ENCODE measurements at regions not wholly inside any gene's neighbourhood (a gene's known extent, or its start where the extent isn't known, plus 50 kb on each side); places are given as distances from the start of the nearest gene placed in this dataset.

DNA sequence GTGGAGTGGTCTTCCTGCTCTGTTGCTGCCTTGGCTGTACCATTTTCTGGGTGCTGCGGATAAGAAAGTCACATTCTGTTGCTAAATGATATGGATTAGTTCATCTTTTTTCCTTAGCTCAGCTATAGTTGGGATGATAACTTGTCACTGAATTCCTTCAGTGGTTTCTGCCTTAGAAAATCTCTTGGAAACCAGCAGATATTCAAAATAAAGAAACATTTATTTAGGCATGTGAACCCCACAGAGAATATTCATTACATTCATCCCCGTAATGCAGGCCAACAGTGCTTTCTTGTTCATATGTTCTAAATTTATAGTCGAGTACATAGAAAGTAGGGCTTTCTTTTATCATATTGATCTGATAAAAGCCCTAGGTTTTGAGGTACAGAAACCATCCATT, 151.3 kb downstream of the CYB561 start:
- no peak for TF ChIP-seq POLR2A (IDR thresholded peaks at IDR 0.05; ENCODE audit: low read depth, low read length)
- no peak for TF ChIP-seq PAX5 (IDR thresholded peaks at IDR 0.05; ENCODE audit: insufficient read depth, low read length, severe bottlenecking)
- TF ChIP-seq POLR2AphosphoS5 (IDR thresholded peaks at IDR 0.05; ENCODE audit: low read depth, low read length), result no peak
- no peak for TF ChIP-seq TAF1 (IDR thresholded peaks at IDR 0.05; ENCODE audit: low read depth, low read length)
- TF ChIP-seq POU2F2 (IDR thresholded peaks at IDR 0.05; ENCODE audit: low read depth, low read length), result no peak
- no peak for TF ChIP-seq SPI1 (IDR thresholded peaks at IDR 0.05; ENCODE audit: low read depth, low read length)
